ENCODE measurements at regions not wholly inside any gene's neighbourhood (a gene's known extent, or its start where the extent isn't known, plus 50 kb on each side); places are given as distances from the start of the nearest gene placed in this dataset.

DNA sequence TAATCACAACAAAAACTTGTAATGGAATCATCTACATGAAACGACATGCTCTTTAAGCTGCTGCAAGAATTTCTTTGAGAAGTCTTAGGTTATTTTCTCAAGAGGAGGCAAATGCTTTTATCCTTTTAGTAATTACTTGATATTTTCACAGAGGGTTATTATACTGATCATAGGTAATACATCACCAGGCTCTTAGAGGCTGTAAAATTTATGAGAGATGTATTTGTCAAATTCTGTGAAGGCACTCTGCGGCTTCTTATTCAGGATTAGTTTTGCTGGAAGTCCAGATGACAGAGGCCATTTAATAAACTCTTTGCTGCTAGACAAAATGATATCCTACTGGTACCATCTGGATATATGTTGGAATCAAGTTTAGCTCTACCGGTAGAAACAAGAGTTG, 624.3 kb upstream of the BRINP3 start:
- TF ChIP-seq L3MBTL2 (conservative IDR thresholded peaks at IDR 0.05) (no peak), PKNOX1 (IDR thresholded peaks at IDR 0.05) (no peak), SP1 (IDR thresholded peaks at IDR 0.05) (no peak), SUZ12 (IDR thresholded peaks at IDR 0.05) (no peak), TARDBP (IDR thresholded peaks at IDR 0.05) (no peak), ELF4 (IDR thresholded peaks at IDR 0.05) (no peak), FOXK2 (IDR thresholded peaks at IDR 0.05) (no peak), CTBP1 (IDR thresholded peaks at IDR 0.05; ENCODE audit: borderline replicate concordance) (no peak), FOXA1 (IDR thresholded peaks at IDR 0.05) (no peak)
